ENCODE measurements at regions not wholly inside any gene's neighbourhood (a gene's known extent, or its start where the extent isn't known, plus 50 kb on each side); places are given as distances from the start of the nearest gene placed in this dataset.

DNA sequence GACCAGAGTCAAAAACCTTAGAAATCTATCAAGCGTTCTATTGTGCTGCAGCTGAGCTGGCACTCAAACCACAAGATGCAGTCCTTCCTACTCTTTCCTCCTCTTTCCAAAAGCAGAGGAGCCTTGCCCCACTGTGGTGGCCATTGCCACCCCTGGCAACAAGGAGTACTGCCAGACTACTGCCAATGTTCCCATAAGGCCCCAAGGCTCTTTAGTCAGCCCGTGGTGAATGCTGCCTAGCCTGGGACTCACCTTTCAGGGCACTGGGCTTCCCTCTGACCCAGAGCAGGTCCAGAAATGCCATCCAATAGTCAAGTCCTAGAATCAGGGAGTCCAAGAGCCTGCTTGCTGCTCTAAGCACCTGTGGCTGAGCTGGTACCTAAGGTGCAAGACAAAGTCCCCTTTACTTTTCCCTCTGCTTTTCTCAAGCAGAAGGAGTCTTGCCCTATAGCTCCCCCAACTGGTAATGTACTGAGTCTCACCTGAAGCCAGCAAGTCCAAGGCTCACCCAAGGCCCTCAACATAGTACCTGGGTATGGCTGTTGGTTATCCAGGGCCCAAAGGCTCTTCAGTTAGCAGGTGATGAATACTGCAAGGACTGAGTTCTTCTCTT lies 219.4 kb downstream of the ATPSCKMT start:
- Histone ChIP-seq H3K27me3 (no peaks in the 10 kb centered on the region), H3K27ac (no peak overlapping the region), H3K4me3 (no peak overlapping the region), H3K36me3 (no peaks in the 10 kb centered on the region), H3K9me3 (no peaks in the 10 kb centered on the region), H3K4me1 (no peaks in the 10 kb centered on the region)
- intact Hi-C loops (cut with DNase I): no loop called here
- no peak for DNase-seq (ENCODE audit: extremely low spot score in 2 of 2)
- TF ChIP-seq POLR2AphosphoS5 (IDR thresholded peaks at IDR 0.05; ENCODE audit: insufficient read depth in 1 of 2, low read depth in 1 of 2) (no peak), POLR2A (IDR thresholded peaks at IDR 0.05) (no peak)
- TF ChIP-seq, protein P1, sequence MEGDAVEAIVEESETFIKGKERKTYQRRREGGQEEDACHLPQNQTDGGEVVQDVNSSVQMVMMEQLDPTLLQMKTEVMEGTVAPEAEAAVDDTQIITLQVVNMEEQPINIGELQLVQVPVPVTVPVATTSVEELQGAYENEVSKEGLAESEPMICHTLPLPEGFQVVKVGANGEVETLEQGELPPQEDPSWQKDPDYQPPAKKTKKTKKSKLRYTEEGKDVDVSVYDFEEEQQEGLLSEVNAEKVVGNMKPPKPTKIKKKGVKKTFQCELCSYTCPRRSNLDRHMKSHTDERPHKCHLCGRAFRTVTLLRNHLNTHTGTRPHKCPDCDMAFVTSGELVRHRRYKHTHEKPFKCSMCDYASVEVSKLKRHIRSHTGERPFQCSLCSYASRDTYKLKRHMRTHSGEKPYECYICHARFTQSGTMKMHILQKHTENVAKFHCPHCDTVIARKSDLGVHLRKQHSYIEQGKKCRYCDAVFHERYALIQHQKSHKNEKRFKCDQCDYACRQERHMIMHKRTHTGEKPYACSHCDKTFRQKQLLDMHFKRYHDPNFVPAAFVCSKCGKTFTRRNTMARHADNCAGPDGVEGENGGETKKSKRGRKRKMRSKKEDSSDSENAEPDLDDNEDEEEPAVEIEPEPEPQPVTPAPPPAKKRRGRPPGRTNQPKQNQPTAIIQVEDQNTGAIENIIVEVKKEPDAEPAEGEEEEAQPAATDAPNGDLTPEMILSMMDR (IDR thresholded peaks at IDR 0.05): no peak

DNA sequence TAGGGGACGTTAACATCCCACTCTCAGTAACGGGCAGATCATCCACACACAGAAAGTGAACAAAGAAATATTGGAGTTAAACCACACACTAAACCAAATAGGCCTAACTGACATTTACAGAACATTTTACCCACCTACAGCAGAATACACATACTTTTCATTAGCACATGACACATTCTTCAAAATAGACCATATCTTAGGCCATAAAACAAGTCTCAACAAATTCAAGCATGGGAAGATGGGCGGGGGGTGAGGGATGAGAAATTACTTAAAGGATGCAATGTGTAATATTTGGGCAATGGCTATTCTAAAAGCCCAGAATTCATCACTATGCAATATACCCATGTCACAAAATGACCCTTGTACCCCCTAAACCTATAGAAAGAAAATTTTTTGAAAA lies 226.2 kb downstream of the ATPSCKMT start:
- TF ChIP-seq POLR2AphosphoS5 (IDR thresholded peaks at IDR 0.05; ENCODE audit: insufficient read depth in 1 of 2, low read depth in 1 of 2) (no peak), POLR2A (IDR thresholded peaks at IDR 0.05) (no peak)
- TF ChIP-seq, protein P1 (IDR thresholded peaks at IDR 0.05): no peak
- no peak overlapping the region for H3K27ac ChIP-seq

DNA sequence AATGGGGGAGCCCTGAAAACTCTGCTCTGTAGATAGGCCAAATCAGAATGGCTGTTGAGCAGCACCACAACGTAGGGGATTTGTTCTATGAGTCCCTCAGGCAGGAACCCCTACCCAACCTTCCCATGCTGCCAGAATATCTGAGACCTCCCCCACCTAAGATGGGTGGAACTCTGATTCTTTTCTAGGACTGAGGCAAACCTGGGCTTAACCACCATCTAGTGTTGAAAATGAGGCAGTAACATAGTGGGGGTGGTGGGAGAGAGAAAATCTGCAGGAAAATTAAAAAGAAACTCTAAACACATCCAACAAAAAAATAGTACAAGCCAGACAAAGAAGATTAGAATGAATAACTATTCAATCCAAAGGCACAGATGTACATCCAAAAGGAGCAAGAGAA lies 228.4 kb downstream of the ATPSCKMT start:
- TF ChIP-seq POLR2AphosphoS5 (IDR thresholded peaks at IDR 0.05; ENCODE audit: insufficient read depth in 1 of 2, low read depth in 1 of 2) (no peak), POLR2A (IDR thresholded peaks at IDR 0.05) (no peak)
- TF ChIP-seq, protein P1 (IDR thresholded peaks at IDR 0.05): no peak

More for the DNA sequence above, 226.2 kb downstream of the ATPSCKMT start:
- H3K4me3 ChIP-seq: no peak overlapping the region
- H3K36me3 ChIP-seq: no peaks in the 10 kb centered on the region
- H3K27me3 ChIP-seq: no peaks in the 10 kb centered on the region
- no peak for DNase-seq (ENCODE audit: extremely low spot score in 2 of 2)
- intact Hi-C loops (cut with DNase I): no loop called here
- no peaks in the 10 kb centered on the region for H3K4me1 ChIP-seq
- H3K9me3 ChIP-seq: no peaks in the 10 kb centered on the region

DNA sequence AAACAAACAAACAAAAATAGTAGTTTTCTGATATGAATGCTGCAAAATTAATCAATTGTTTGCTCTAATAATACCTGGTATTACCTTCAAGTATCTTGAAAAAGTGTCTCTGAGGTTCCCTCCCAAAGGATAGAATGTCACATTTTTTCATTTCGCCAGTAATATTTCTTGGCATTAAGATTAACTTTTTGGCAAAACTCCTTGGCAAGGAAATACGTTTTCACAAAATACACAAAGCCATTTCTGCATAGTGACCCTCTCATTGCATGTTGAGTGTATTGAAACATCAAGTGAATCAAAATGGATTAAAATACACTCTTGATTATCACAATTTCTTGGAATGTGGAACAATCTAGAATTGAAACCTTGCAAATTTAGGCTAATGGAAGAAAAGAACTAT lies 230.5 kb downstream of the ATPSCKMT start:
- DNase-seq (ENCODE audit: extremely low spot score in 2 of 2): no peak
- H3K27me3 ChIP-seq: no peaks in the 10 kb centered on the region
- no peak overlapping the region for H3K4me3 ChIP-seq
- H3K9me3 ChIP-seq: no peaks in the 10 kb centered on the region
- TF ChIP-seq POLR2AphosphoS5 (IDR thresholded peaks at IDR 0.05; ENCODE audit: insufficient read depth in 1 of 2, low read depth in 1 of 2) (no peak), POLR2A (IDR thresholded peaks at IDR 0.05) (no peak)
- TF ChIP-seq, protein P1 (IDR thresholded peaks at IDR 0.05): no peak
- no peaks in the 10 kb centered on the region for H3K36me3 ChIP-seq
- intact Hi-C loops (cut with DNase I): no loop called here
- no peak overlapping the region for H3K27ac ChIP-seq
- H3K4me1 ChIP-seq: no peaks in the 10 kb centered on the region

More for the DNA sequence above, 228.4 kb downstream of the ATPSCKMT start:
- no peaks in the 10 kb centered on the region for H3K36me3 ChIP-seq
- no peak for DNase-seq (ENCODE audit: extremely low spot score in 2 of 2)
- no peak overlapping the region for H3K4me3 ChIP-seq
- no peaks in the 10 kb centered on the region for H3K4me1 ChIP-seq
- no peaks in the 10 kb centered on the region for H3K27me3 ChIP-seq
- no peaks in the 10 kb centered on the region for H3K9me3 ChIP-seq
- H3K27ac ChIP-seq: no peak overlapping the region
- intact Hi-C loops (cut with DNase I): no loop called here

DNA sequence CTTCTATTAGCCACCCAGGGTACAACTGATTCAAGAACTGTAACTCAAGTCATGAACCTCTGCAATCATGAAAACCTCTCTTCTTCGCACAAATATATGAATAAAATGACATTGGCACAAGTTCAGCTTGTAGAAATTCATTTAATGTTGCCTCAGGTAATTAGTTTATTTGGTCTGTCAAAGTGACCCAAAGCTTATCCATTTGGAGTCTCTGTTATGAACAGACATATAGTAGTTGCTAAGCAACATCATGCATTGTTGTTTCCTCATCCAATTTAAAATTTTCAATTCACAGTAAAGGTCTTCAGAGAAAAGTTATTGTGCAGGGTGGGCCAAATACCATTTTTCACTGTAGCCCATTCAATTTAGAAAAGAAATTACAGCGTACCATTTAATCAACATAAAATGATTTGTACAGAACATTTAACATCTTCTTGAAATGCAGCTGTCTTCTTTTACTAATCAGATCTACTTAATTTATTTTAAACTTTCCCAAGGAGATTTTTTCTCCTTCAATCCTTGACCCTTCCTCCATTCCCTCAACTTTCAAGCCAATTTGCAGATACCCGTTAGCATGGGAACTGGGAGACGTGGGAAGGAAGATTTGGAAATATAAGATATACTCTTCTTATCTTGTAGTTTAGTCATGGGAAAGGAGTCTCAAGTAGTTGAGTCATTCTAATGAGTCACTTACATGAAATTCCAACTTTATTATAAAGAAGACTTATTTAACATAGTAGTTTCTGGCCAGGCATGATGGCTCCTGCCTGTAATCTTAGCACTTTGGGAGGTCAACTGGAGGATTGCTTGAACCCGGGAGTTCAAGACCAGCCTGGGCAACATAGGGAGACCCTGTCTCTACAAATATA lies 231.3 kb downstream of the ATPSCKMT start:
- Histone ChIP-seq H3K9me3 (no peaks in the 10 kb centered on the region), H3K27me3 (no peaks in the 10 kb centered on the region), H3K4me3 (no peak overlapping the region), H3K27ac (no peak overlapping the region), H3K4me1 (no peaks in the 10 kb centered on the region), H3K36me3 (no peaks in the 10 kb centered on the region)
- intact Hi-C loops (cut with DNase I): no loop called here
- DNase-seq (ENCODE audit: extremely low spot score in 2 of 2): no peak
- TF ChIP-seq POLR2A (IDR thresholded peaks at IDR 0.05) (no peak), POLR2AphosphoS5 (IDR thresholded peaks at IDR 0.05; ENCODE audit: insufficient read depth in 1 of 2, low read depth in 1 of 2) (no peak)
- TF ChIP-seq, protein P1 (IDR thresholded peaks at IDR 0.05): no peak
